ENCODE measurements at regions not wholly inside any gene's neighbourhood (a gene's known extent, or its start where the extent isn't known, plus 50 kb on each side); places are given as distances from the start of the nearest gene placed in this dataset.

DNA sequence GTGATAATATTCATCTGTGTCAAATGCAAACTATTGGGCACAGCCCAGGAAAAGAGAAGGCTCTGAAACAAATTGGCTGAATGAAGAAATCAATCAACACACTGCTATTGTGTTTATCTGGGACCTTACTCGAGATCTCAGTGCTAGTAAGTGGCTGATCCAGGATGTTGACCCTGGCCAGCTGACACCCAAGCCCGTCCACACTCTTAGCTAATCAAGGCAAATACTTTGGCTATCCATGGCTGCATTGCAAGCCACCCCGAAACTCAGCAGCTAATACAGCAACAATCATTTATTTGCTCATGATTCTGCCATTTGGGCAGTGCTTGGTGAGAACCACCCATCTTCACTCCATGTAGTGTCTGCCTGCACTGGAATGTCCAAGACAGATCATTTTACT, 74.1 kb upstream of the UBE3A start:
- H3K36me3 ChIP-seq = no peaks in the 10 kb centered on the region
- H3K9me3 ChIP-seq = no peaks in the 10 kb centered on the region
- intact Hi-C loops (cut with DNase I; ENCODE audit: low total_unique reads) = no loop called here
- no peaks in the 10 kb centered on the region for H3K4me1 ChIP-seq
- no peaks in the 10 kb centered on the region for H3K27me3 ChIP-seq
- TF ChIP-seq POLR2A (IDR thresholded peaks at IDR 0.05) = no peak
- TF ChIP-seq, protein P1, sequence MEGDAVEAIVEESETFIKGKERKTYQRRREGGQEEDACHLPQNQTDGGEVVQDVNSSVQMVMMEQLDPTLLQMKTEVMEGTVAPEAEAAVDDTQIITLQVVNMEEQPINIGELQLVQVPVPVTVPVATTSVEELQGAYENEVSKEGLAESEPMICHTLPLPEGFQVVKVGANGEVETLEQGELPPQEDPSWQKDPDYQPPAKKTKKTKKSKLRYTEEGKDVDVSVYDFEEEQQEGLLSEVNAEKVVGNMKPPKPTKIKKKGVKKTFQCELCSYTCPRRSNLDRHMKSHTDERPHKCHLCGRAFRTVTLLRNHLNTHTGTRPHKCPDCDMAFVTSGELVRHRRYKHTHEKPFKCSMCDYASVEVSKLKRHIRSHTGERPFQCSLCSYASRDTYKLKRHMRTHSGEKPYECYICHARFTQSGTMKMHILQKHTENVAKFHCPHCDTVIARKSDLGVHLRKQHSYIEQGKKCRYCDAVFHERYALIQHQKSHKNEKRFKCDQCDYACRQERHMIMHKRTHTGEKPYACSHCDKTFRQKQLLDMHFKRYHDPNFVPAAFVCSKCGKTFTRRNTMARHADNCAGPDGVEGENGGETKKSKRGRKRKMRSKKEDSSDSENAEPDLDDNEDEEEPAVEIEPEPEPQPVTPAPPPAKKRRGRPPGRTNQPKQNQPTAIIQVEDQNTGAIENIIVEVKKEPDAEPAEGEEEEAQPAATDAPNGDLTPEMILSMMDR (IDR thresholded peaks at IDR 0.05) = no peak
- H3K27ac ChIP-seq = no peak overlapping the region
- H3K4me3 ChIP-seq = no peak overlapping the region
- no peak for DNase-seq

DNA sequence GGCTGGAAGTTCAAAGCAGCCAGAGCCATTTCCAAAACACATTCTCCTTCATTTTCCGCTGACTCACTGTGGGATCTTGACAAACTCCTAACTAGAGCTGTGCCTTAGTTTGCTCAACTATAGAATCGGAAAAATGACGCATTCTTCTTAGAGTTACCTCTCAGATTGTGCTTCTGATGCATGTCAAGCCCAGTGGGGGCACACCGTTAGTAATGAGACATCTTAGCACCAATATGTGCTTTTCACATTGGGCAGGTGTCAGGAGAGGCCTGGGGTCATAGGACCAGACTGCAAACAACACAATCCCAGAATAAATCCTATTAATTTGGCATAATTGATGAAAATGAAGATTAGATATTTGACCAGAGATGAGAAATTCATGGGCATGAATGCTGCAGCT, 71.3 kb upstream of the UBE3A start:
- H3K4me1 ChIP-seq = no peaks in the 10 kb centered on the region
- H3K9me3 ChIP-seq = no peaks in the 10 kb centered on the region
- TF ChIP-seq POLR2A (IDR thresholded peaks at IDR 0.05) = no peak
- TF ChIP-seq, protein P1 (IDR thresholded peaks at IDR 0.05) = no peak
- H3K36me3 ChIP-seq = no peaks in the 10 kb centered on the region
- no peak overlapping the region for H3K4me3 ChIP-seq
- intact Hi-C loops (cut with DNase I; ENCODE audit: low total_unique reads) = no loop called here
- DNase-seq = no peak
- H3K27me3 ChIP-seq = no peaks in the 10 kb centered on the region
- no peak overlapping the region for H3K27ac ChIP-seq

DNA sequence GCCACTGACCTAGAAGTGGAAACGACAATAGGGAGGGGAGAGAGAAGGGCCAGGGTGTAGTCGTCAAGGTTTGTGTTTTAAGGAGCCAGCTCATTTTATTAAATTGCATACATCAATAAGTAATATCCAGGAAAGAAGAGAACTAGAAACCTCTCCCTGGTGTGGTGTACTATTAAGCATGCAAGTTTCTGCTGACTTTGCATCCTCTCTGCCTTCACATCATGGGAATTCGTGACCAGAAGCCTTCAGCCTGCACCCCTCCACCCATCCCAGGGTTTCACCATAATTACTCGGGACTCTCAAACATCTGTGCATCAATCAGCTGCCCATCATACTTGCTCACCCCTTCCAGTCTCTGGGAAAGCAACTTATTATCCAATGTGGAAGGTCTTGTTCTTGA, 70.9 kb upstream of the UBE3A start:
- DNase-seq = no peak
- intact Hi-C loops (cut with DNase I; ENCODE audit: low total_unique reads) = no loop called here
- H3K27me3 ChIP-seq = no peaks in the 10 kb centered on the region
- H3K36me3 ChIP-seq = no peaks in the 10 kb centered on the region
- H3K27ac ChIP-seq = no peak overlapping the region
- TF ChIP-seq, protein P1 (IDR thresholded peaks at IDR 0.05) = no peak
- no peak for TF ChIP-seq POLR2A (IDR thresholded peaks at IDR 0.05)
- H3K4me1 ChIP-seq = no peaks in the 10 kb centered on the region
- no peaks in the 10 kb centered on the region for H3K9me3 ChIP-seq
- H3K4me3 ChIP-seq = no peak overlapping the region

DNA sequence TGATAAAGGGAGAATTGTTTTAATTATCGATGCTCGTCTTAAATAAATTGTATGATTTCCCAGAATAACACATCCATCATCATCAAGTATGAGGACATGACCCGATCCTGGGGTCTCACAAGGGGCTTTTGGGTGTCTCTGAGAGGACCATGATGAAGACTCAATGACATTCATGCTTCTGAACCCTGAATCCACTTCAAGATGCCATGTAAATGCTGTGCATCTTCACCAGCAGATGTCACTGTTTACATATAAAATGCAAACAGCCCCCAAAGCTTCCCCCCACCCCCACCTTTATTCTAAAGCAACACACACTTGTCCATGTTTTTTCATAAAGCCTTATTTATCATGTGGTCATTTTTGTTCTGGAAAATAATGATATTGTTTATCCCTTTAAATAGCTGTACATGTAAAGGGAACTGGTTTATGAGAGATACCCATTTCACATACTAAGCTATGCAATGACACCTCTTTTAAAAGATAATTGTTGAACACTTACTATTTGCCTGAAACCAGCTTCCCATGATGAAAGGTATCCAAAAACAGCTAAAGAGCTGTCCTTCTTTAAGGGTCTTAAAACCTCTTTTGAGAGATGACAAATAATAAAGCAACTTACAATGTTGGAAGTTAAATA, 69.7 kb upstream of the UBE3A start:
- Histone ChIP-seq H3K27ac (no peak overlapping the region), H3K4me1 (no peaks in the 10 kb centered on the region), H3K36me3 (no peaks in the 10 kb centered on the region), H3K4me3 (no peak overlapping the region), H3K9me3 (no peaks in the 10 kb centered on the region), H3K27me3 (no peaks in the 10 kb centered on the region)
- intact Hi-C loops (cut with DNase I; ENCODE audit: low total_unique reads) = no loop called here
- DNase-seq = no peak
- TF ChIP-seq, protein P1 (IDR thresholded peaks at IDR 0.05) = peak; percentile 54 to 67 (median 61)
- TF ChIP-seq POLR2A (IDR thresholded peaks at IDR 0.05) = no peak

DNA sequence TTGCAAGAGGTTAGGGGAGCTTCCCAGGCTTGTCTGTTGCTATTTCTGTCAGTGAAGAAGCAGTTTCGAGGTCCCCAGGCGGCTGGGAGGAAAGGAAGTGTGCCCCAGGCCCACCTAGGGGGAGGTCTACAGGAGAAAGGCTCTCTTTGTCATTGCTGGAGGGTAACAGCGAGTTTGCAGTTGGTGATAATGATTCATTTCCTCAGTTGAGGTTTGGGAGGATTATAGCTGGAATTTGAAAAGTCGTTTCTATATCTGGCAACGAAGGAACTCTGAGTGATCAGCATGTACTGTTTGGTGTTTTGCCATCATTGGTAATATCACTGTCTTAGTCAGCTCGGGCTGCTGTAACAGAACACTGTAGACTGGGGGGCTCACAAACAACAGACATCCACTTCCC, 65.5 kb upstream of the UBE3A start:
- Histone ChIP-seq H3K4me3 (no peak overlapping the region), H3K36me3 (no peaks in the 10 kb centered on the region), H3K27me3 (no peaks in the 10 kb centered on the region), H3K9me3 (no peaks in the 10 kb centered on the region), H3K4me1 (no peaks in the 10 kb centered on the region), H3K27ac (no peak overlapping the region)
- TF ChIP-seq POLR2A (IDR thresholded peaks at IDR 0.05) = no peak
- TF ChIP-seq, protein P1 (IDR thresholded peaks at IDR 0.05) = no peak
- intact Hi-C loops (cut with DNase I; ENCODE audit: low total_unique reads) = no loop called here
- no peak for DNase-seq
